GM19043 (cell line): ENCODE measurements at regions not wholly inside any gene's neighbourhood (a gene's known extent, or its start where the extent isn't known, plus 50 kb on each side); places are given as distances from the start of the nearest gene placed in this dataset.
A peak's percentile ranks its signal among the peaks of the same experiment; 100 is the strongest.
"Not testable (repeated sequence)": the region's sequence is repeated elsewhere in the genome, so short reads cannot be mapped to it uniquely, and the experiment has no call there.

ENCODE experiments used
- ATAC-seq: cut with Tn5 transposase; IDR thresholded peaks from one replicate; pipeline ENCODE4 v1.9.1; 2021; ENCODE audit warnings: low read depth; ENCODE audit not compliant: unreplicated experiment

DNA sequence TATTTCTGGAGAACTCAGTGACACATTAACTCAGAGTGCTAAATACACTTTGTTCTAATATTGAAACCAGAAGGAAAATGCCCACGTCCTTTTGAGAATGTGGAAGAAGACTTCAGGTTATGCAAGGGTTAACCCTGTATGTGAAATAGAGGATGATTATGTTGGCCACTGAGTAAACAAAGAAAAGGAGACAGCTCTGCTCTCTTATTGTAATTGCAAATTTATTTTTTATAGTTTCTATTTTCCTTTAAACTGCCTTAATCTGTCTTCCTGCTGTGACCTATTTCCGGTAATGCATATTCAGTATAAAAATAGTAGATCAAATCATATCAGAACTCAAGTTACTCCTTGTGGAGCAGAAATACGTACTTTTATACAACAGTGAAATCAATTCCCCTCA lies 1239.2 kb downstream of the ROBO2 start:
- no peak for ATAC-seq

DNA sequence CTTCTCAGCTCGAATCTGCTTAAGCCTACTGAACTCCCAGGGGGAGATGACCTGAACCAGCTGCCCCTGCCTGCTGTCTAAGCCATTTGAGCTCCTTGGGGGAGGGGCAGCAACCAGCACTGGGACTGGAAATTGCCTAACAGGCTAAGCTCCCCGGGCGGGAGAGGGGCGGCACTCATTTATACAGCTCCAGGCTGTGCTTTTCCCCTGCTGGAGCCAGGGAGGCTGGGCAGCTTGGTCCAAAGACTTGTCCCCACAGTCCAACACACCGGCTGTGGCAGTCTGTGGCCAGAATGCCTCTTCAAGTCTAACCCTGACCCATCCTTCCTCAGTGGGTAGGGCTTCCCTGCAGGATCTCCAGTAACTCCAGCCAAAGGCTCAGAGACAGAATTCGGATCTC lies 1241.5 kb downstream of the ROBO2 start:
- no peak for ATAC-seq

DNA sequence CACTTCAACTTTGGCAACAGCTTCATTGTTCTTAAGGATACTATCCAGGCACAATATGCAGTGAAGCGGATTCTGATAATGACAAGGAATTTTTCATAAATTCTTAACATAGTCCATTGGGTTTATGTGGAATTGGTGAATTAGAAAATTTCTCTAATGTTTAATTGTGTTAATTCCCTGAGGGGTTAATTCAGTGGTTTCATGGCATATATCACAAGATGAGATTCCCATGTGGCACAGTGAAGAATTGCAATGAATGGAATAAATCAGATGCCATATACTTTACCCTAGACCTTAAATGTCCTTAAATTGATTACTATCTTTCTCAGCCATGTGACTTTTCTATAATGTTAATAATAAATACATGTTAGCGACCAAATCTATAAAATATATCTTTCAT lies 1244.1 kb downstream of the ROBO2 start:
- ATAC-seq: no peak

DNA sequence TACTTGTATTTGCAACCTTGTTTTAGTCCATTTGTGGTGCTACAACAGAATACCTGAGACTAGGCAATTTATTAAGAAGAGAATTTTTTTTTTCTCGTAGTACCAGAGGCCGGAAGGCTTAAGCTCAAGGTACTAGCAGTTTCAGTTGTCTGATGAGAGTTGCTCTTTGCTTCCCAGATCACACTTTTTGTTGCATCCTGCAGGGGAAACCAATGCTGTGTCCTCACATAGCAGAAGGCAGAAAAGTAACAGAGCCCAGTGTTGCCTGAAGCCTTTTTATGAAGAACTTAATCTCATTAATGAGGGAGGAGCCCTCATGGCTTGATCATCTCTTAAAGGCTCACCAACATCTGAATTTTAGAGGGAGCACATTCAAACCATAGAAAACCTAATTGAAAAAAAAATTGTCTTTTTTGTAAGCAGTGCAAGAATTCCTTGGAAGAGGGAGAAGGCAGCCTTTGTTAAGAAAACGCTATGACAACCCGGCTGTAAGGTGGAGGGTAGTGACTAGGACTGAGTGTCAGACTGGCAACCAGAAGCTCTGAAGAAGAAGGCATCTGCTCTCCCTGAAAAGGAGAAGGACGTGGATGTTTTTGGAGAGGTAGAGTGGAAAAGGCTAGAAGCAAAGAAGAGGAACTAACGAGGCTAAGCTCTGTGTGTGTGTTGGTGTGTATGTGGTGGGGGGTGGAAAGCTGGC lies 1245.3 kb downstream of the ROBO2 start:
- no peak for ATAC-seq

DNA sequence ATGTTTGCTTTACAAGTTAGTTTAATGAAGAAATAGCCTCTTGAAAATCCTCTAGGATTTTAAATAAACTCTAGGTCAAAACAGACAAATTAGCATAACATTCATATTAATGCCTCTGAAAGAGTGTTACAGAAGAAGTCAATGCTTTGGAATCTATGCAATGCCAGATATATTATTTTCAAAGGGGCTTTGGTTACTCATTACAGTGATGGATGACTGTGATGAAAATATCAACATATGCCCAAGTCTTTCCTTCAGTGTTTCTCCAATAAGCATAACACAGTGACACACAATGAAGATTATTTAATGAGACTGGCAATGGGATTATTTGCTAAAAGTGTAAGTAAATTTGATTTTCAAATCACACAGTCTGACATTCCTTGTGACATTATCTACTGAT lies 1247.2 kb downstream of the ROBO2 start:
- no peak for ATAC-seq

DNA sequence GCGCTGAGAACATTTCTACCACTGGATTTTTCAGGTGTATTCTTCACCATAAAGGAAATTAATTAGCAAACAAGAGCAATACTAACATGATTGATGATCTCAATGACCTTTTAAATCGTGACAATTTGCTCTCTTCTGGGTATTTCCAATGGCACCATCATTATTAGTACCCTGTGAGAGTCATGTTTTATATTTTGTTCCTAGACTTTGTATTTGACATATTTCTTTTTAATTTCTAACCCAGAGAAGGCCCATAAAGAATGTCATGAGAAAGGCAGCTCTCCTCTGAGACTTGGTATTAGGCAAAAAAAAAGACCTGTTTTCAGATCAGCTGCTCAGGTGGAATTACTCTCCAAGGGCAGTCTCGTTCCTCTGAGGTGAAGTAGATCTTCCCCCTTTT lies 1253.4 kb downstream of the ROBO2 start:
- no peak for ATAC-seq

DNA sequence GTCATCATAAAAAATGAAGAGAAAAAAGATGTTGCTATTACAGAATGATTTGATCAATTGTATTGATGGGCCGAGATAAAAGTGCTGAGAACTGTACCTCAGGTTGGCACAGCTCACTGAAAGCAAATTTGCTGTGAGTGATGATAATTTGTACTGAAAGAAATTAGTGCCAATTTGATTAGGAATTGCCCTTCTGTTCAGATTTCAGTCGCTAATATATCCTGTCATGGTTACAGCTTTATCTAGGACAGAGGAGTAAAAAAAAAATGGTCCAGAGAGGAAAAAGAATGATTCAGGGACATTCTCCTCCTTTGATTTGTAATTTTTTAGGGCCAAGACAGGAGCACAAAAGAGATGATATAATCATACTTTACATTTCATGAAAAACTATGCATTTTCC lies 1264.2 kb downstream of the ROBO2 start:
- ATAC-seq: no peak

DNA sequence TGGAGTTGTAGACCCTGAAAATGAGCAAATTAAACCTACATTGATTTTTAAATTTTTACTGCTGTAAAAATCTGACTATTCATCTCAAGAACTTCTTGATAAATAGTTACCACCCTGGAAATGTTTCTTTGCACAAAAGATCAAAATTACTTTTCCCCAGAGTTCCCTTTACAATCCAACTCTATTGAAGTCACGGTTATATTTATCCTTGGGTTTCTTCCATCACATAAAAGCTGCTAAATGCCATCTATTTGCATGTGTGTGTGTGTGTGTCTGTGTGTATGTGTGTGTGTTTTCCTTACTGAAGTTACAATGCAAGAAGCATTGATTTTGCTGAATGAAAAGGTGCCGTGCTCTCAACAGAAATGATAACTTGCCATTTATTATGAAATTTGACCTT lies 1273.0 kb downstream of the ROBO2 start:
- no peak for ATAC-seq

DNA sequence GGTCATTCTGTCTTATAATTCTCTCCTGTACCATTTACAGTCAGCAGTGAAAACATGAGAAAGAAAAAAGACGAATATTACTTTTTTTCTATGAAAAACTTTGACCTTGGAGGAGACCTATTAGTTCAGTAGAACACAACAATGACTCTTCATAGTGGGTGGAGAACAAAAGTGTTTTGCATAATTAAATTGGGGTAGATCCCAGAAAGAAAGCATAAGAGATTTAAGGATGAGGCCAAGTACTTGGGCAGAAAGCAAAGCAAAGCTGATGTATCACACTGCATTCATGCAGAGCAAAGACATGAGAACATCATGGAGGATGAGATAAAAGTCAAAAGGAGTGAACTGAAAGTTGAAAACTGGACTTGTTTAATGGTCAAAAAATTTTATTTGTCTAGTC lies 1273.4 kb downstream of the ROBO2 start:
- ATAC-seq: no peak

DNA sequence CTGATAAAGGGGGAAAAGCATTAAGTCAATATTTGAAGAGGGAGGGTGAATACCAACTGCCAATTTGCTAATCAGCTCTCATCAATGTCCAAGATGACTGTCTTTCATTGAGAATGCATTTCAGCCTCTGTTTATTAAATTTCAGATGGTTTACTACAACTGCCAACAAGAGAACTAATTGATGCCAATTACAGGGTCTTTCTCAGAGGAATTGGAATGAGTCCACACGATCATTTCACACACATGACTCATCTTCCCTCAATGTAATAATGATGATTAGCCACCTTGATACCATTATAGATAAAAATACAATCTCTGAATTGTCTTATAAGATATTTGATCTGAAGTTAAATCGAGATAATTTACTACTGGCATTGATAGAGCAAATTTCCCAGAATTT lies 1274.4 kb downstream of the ROBO2 start:
- ATAC-seq: no peak

DNA sequence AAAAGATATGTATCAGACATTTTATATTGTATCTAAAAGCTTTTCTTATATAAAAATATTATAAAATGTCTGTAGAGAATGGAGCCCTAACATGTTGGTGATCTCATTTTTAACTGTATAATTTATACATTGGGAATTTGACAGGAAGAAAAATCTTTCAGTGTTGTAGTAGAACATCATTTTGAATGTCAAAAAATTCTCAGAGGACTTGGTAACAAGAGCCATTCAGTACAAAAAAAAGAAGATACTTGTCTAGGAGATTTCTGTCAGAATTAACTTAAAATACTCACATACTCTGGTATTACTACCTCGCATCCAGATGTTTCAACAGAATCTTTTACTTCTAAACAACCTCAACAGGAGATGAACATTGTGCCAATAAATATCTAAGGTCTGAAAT lies 1277.9 kb downstream of the ROBO2 start:
- ATAC-seq: no peak

DNA sequence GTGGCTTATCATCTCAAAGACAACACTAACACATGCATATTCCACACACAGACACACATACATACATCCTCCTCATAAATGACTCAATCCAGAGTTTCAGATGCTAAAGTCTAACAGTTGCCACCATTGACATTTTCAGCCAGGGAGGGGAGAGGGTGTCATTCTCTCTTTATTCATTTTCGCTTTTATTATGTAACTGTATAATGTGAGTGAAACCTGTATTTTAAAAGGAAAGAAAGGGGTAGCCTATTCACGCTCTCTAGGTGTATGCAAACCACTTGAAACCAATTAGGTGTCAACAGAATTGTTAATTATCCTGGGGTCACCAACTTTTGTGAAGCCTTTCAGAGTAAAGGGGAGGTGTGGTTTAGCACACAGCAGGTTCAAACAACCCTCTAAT lies 1282.9 kb downstream of the ROBO2 start:
- no peak for ATAC-seq

DNA sequence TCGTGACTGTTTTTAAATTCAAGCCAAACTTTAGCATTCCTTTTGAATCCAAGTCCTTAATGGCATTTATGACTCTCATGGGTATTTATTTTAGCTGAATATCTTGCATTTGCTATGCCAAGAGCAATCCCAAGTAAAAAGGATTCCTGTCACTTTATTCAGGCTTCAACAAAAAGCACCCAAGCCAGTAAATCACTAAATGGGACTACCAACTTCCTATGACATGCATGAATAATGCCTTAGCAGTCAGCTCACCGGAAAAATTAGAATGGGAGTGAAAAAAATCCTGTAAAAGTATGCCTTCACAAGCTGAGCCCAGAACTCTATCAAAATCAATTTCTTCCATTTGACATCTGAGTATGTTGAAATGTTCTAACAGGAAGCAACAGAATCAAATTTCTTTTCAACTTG lies 1297.9 kb downstream of the ROBO2 start:
- ATAC-seq: no peak

DNA sequence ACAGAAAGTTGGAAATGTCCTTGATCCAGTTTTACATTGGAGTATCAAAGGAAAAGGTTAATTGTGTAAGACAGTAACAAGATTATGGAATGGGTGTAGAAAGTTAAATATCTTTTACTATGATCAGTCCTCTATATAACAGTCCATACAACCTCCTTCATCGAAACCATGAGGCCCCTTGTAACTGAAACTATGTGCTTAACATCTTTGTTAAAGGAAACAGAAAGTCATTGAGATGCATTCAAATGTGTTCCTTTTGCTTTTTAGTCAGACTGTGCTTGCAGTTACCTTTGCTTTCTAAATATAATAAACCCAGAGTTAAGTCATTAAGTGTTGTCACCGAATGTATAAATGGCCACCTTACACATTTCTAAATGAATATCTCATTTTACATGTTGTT lies 1298.5 kb downstream of the ROBO2 start:
- peak; percentile 53 for ATAC-seq

DNA sequence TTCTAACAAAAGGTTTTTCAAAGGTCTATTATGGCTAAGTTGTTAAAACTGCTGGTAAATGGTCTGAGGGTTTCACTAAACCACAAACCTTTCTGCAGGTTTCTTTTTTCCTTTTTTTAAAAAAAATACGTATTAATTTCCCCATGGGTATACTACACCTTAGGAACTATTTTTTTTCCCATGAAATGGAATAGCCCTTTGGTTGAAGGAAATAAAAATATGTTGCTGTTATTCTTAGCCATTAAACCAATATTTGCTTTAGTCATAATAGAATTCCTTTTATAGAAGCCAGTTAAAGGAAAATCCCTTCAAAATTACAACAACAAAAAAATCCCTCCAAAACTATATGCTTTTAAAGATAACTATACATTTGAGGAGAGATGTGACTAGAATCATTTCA lies 1303.3 kb downstream of the ROBO2 start:
- no peak for ATAC-seq

DNA sequence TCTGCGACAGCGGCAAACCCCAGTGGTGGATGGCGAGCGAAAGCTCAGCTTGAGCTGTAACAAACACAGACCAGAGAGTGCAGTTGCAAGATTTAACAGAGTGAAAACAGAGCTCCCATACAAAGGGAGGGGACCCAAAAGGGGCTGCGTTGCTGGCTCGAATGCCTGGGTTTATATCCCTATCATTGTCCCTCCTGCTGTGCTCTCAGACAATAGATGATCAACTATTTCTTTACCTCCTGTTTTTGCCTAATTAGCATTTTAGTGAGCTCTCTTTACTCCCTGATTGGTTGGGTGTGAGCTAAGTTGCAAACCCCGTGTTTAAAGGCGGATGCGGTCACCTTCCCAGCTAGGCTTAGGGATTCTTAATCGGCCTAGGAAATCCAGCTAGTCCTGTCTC lies 1304.4 kb downstream of the ROBO2 start:
- not testable (repeated sequence) for ATAC-seq

DNA sequence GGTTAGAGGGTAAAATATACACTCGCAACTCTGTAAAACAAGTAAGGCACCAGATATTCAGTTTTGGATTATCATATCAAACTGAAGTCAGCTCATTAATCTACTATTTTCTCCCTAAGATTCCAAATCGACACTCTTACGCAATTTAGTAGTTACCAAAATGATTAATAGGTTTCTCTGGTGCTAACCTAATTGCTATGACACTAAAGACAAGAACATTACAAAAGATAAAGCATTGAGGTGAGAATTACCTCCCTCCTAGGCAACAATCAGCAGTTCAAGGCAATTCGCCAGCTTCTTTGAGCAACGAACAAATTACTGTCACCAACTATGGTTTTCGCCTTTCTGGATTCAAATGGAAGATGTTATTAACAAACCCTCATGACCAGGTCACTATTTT lies 1305.0 kb downstream of the ROBO2 start:
- ATAC-seq: no peak

DNA sequence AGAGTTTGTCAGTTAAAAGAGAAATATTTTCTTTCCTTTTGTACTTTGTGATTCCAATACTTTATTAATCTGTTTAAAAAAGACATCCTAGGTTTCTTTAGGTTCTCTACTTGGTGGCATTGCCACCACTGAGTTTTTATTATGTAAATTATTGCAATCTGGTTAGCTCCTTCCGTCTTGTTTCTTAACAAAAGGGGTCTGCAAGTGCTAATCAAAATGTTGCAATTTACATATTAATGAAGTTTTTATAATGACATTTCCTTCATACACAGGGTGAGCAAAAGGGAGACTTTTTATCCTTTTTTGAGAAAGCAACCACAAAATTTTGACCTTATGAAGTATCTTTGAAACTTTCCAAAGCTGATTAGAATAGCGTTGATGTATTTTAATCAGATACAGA lies 1307.3 kb downstream of the ROBO2 start:
- ATAC-seq: no peak

DNA sequence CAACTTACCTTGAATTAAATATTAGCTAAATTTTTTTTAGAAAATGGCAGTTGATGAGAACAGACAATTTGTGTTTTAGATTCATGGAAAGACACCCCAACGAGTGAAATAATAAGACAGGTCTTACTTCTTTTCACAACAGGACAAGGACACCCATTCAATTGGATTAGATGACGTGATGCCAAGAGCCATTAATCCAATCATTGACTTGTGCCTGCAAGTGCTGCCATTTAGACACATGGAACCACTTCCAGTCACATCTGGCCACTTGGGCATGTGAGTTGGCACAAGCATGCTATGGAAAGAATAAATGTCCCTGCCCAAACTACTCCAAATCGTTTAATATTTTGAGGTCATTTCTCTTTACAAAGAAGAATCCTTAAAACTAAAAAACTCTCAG lies 1308.8 kb downstream of the ROBO2 start:
- no peak for ATAC-seq

DNA sequence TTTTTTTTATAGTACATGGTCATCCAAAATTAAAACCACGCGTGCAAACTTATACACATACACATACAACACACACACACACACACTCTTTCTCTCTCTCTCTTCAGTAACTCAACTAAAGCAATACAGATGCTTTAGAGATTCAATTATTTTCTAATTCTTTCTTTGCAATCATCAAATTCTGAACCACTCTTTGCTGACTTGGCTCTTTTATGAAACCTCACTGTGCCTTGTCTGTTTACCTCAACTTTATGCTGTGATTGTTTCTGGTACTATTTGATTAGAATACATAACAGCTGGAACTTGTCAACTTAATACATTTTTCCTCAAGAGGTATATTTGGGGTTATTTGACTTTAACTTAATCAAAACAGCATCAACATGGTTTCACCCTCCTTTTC lies 1309.7 kb downstream of the ROBO2 start:
- no peak for ATAC-seq

DNA sequence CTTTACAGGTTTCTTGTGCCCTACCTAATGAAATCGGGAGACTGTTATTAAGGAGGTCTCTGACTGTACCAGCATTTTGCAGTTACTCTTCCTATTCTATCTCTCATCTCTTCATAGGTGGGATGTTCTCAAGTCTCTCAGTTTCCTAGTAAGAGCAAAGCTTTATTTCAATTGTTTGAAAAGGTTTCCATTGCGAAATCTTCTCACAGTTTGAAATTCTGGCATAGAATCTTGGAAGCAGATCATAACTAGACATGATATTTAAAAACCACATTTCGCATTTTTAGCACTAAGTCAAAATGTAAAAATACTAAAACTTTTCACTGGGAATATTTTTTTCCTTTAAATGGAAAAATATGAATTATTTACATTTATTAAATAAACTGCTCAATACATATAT lies 1311.4 kb downstream of the ROBO2 start:
- ATAC-seq: no peak

DNA sequence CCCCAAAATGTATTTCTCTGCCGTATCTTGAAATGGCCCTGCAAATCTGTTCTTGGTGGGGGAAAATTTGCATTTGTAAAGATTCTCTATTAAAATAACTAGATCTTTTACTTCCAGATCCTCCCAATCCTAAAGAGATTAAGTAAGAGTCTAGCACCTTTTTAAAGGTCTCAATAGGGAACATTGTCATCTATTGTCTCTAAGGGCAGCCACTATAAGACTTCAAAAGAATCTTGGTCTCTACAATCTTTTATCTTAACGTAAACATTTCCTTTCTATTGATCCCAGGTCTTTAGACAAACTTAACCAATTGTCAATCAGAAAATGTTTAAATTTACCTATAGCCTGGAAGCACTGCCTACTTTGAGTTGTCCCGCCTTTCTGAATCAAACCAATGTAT lies 1313.3 kb downstream of the ROBO2 start:
- no peak for ATAC-seq

DNA sequence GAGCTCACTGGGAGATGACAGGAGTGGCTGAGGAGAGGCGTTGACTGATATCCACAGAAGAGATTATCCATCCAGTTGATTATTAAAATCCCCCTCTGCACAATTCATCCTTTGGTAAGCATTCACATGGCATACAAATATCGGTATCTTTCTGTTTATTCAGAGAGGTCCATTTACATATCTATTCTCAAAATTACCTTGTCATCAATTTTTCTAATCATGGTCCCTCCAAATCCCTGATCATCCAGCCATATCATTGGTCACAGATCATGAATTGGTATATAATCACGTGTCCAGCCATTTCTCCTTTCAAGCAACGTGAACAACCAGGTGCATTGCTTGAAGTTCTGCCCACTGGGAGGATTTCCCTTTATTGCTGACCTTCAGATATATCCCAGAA lies 1321.0 kb downstream of the ROBO2 start:
- ATAC-seq: no peak
